Smooth muscle cell (in vitro differentiated cells): ENCODE measurements at regions not wholly inside any gene's neighbourhood (a gene's known extent, or its start where the extent isn't known, plus 50 kb on each side); places are given as distances from the start of the nearest gene placed in this dataset.

Source experiments
- DNase-seq: peaks from one replicate; lab custom pipeline; 2025; ENCODE audit not compliant: unreplicated experiment; lab: John Stamatoyannopoulos, UW
- H2AFZ ChIP-seq: fragments of 200-600 bp; sonication (generic); 2 replicates; pipeline ENCODE4 v1.6.0; 2016; ENCODE audit warnings: antibody characterized with exemption, low read depth, mild to moderate bottlenecking
- H3F3A ChIP-seq: fragments of 200-600 bp; sonication (generic); 2 replicates; pipeline ENCODE4 v1.6.0; 2017; ENCODE audit warnings: antibody characterized with exemption, low read depth
- H3K27ac ChIP-seq: fragments of 200-600 bp; sonication (generic); 2 replicates; pipeline ENCODE4 v1.5.1; 2016; ENCODE audit warnings: low read depth, mild to moderate bottlenecking
- H3K27me3 ChIP-seq: fragments of 200-600 bp; sonication (generic); 2 replicates; pipeline ENCODE4 v1.6.1; 2016; ENCODE audit warnings: low read depth, mild to moderate bottlenecking
- H3K36me3 ChIP-seq: fragments of 200-600 bp; sonication (generic); 2 replicates; pipeline ENCODE4 v1.5.1; 2016; ENCODE audit warnings: low read depth
- H3K4me1 ChIP-seq: fragments of 200-600 bp; sonication (generic); 2 replicates; pipeline ENCODE4 v1.5.1; 2016; ENCODE audit warnings: low read depth
- H3K4me2 ChIP-seq: fragments of 200-600 bp; sonication (generic); 2 replicates; pipeline ENCODE4 v1.6.0; 2016; ENCODE audit warnings: mild to moderate bottlenecking
- H3K4me3 ChIP-seq: fragments of 200-600 bp; sonication (generic); 2 replicates; pipeline ENCODE4 v1.5.1; 2016; ENCODE audit warnings: mild to moderate bottlenecking
- H3K79me2 ChIP-seq: fragments of 200-600 bp; sonication (generic); 2 replicates; pipeline ENCODE4 v1.6.0; 2016; ENCODE audit warnings: low read depth, mild to moderate bottlenecking
- H3K9ac ChIP-seq: fragments of 200-600 bp; sonication (generic); 2 replicates; pipeline ENCODE4 v1.6.0; 2016; ENCODE audit warnings: low read depth
- H3K9me3 ChIP-seq: fragments of 200-600 bp; sonication (generic); replicated peaks from 2 replicates; pipeline ENCODE4 v1.5.1; 2016; ENCODE audit warnings: low read depth
- H4K20me1 ChIP-seq: fragments of 200-600 bp; sonication (generic); 2 replicates; pipeline ENCODE4 v1.6.0; 2016; ENCODE audit warnings: low read depth
- CTCF ChIP-seq: fragments of 200-600 bp; sonication (generic); IDR thresholded peaks from 2 replicates; pipeline ENCODE4 v1.5.1; 2017; ENCODE audit warnings: borderline replicate concordance, mild to moderate bottlenecking, antibody characterized with exemption; ENCODE audit not compliant: insufficient read depth, poor library complexity, severe bottlenecking
- WGBS: methylation state at CpG from one replicate; pipeline ENCODE4 v1.1.7; 2016; ENCODE audit warnings: low lambda C conversion rate; 5-methylcytosine and 5-hydroxymethylcytosine counted together

GRCh38 chr4:66193487-66193886 is 523.2 kb upstream of the EPHA5 start:
- no peaks in the 10 kb centered on the region for H3F3A ChIP-seq
- H3K27me3 ChIP-seq, result peaks cover 4% of the 10 kb centered on the region
- H3K79me2 ChIP-seq, result no peaks in the 10 kb centered on the region
- no peaks in the 10 kb centered on the region for H3K9me3 ChIP-seq
- no peaks in the 10 kb centered on the region for H4K20me1 ChIP-seq
- no peak for DNase-seq
- no peaks in the 10 kb centered on the region for H3K4me1 ChIP-seq
- no peak overlapping the region for H3K9ac ChIP-seq
- 100% methylated on average over 1 of the region's 1 CpG for WGBS
- TF ChIP-seq CTCF, result no peak
- H3K4me2 ChIP-seq, result no peak overlapping the region
- H3K36me3 ChIP-seq, result no peaks in the 10 kb centered on the region
- no peak overlapping the region for H3K4me3 ChIP-seq
- H2AFZ ChIP-seq, result no peak overlapping the region
- H3K27ac ChIP-seq, result no peak overlapping the region

GRCh38 chr4:66187175-66187720 is 517.0 kb upstream of the EPHA5 start:
- H3K9ac ChIP-seq, result no peak overlapping the region
- WGBS, result 91% methylated on average over 3 of the region's 3 CpGs
- no peak for DNase-seq
- H3K9me3 ChIP-seq, result no peaks in the 10 kb centered on the region
- no peak overlapping the region for H3K4me3 ChIP-seq
- no peaks in the 10 kb centered on the region for H4K20me1 ChIP-seq
- no peaks in the 10 kb centered on the region for H3K4me1 ChIP-seq
- no peaks in the 10 kb centered on the region for H3F3A ChIP-seq
- H3K27me3 ChIP-seq, result peaks cover 4% of the 10 kb centered on the region
- H3K4me2 ChIP-seq, result no peak overlapping the region
- no peak overlapping the region for H2AFZ ChIP-seq
- no peak for TF ChIP-seq CTCF
- H3K27ac ChIP-seq, result no peak overlapping the region
- no peaks in the 10 kb centered on the region for H3K36me3 ChIP-seq
- H3K79me2 ChIP-seq, result no peaks in the 10 kb centered on the region

- TF ChIP-seq CTCF, result no peak
- H3K4me3 ChIP-seq, result no peak overlapping the region
Observed at GRCh38 chr4:66186095-66186494, 515.8 kb upstream of the EPHA5 start.

GRCh38 chr4:66182636-66183035 is 512.3 kb upstream of the EPHA5 start:
- H3K9me3 ChIP-seq, result no peaks in the 10 kb centered on the region
- no peaks in the 10 kb centered on the region for H3K27me3 ChIP-seq
- H2AFZ ChIP-seq, result no peak overlapping the region
- H3K4me2 ChIP-seq, result no peak overlapping the region
- no peaks in the 10 kb centered on the region for H4K20me1 ChIP-seq
- no peaks in the 10 kb centered on the region for H3K79me2 ChIP-seq
- peaks cover 10% of the 10 kb centered on the region for H3K4me1 ChIP-seq
- H3K4me3 ChIP-seq, result no peak overlapping the region
- 71% methylated on average over 1 of the region's 1 CpG for WGBS
- no peak overlapping the region for H3K9ac ChIP-seq
- H3K36me3 ChIP-seq, result no peaks in the 10 kb centered on the region
- TF ChIP-seq CTCF, result no peak
- DNase-seq, result no peak
- H3F3A ChIP-seq, result no peaks in the 10 kb centered on the region
- H3K27ac ChIP-seq, result no peak overlapping the region

More at GRCh38 chr4:66186095-66186494, 515.8 kb upstream of the EPHA5 start:
- H3K4me2 ChIP-seq, result no peak overlapping the region
- H3K36me3 ChIP-seq, result no peaks in the 10 kb centered on the region
- no peaks in the 10 kb centered on the region for H3K4me1 ChIP-seq
- H3F3A ChIP-seq, result no peaks in the 10 kb centered on the region
- no peak overlapping the region for H2AFZ ChIP-seq
- no peaks in the 10 kb centered on the region for H4K20me1 ChIP-seq
- H3K9ac ChIP-seq, result no peak overlapping the region
- H3K9me3 ChIP-seq, result no peaks in the 10 kb centered on the region
- H3K27ac ChIP-seq, result no peak overlapping the region
- no peaks in the 10 kb centered on the region for H3K79me2 ChIP-seq
- H3K27me3 ChIP-seq, result peaks cover 4% of the 10 kb centered on the region
- no peak for DNase-seq
